ENCODE measurements at regions not wholly inside any gene's neighbourhood (a gene's known extent, or its start where the extent isn't known, plus 50 kb on each side); places are given as distances from the start of the nearest gene placed in this dataset.

DNA sequence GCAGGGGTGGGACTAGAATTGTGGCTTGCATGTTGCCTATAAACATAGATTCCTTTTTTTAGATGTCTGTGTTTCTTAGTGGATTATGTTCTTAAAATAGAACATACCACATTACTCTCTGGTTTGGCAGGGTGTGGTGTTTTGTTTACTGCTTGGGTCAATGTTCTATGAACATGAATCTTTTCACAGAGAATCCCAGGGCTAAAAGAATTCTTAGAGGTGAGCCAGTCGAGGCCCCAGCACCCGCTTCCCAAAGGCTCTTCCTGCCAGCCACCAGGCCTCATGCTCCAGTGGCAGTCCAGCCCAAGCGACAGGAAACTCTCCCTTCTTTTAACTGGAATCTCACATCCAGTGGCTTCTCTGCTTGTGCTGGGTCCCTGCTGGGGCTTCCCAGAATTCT is 126.6 kb downstream of the C9orf152 start:
- intact Hi-C loops (cut with DNase I) = no loop called here
- H3K27me3 ChIP-seq = no peaks in the 10 kb centered on the region
- peaks cover 0 to 24% (median 19%) of the 10 kb centered on the region in 4 donors for H3K4me1 ChIP-seq
- no peaks in the 10 kb centered on the region for H3K36me3 ChIP-seq
- H3K27ac ChIP-seq = peak overlapping the region; percentile 25 to 63 (median 48)
- H3K9me3 ChIP-seq = no peaks in the 10 kb centered on the region
- DNase-seq = no peak
- TF ChIP-seq, protein P1, sequence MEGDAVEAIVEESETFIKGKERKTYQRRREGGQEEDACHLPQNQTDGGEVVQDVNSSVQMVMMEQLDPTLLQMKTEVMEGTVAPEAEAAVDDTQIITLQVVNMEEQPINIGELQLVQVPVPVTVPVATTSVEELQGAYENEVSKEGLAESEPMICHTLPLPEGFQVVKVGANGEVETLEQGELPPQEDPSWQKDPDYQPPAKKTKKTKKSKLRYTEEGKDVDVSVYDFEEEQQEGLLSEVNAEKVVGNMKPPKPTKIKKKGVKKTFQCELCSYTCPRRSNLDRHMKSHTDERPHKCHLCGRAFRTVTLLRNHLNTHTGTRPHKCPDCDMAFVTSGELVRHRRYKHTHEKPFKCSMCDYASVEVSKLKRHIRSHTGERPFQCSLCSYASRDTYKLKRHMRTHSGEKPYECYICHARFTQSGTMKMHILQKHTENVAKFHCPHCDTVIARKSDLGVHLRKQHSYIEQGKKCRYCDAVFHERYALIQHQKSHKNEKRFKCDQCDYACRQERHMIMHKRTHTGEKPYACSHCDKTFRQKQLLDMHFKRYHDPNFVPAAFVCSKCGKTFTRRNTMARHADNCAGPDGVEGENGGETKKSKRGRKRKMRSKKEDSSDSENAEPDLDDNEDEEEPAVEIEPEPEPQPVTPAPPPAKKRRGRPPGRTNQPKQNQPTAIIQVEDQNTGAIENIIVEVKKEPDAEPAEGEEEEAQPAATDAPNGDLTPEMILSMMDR (IDR thresholded peaks at IDR 0.05) = no peak
- TF ChIP-seq POLR2AphosphoS5 (IDR thresholded peaks at IDR 0.05) (no peak), POLR2A (IDR thresholded peaks at IDR 0.05) (no peak), EP300 (IDR thresholded peaks at IDR 0.05) (no peak)
- H3K4me3 ChIP-seq = no peak overlapping the region
- 64 to 75% methylated on average over 3 of the region's 3 CpGs for WGBS, 2 donors

GRCh38 chr9:110083866-110084265 is 124.1 kb downstream of the C9orf152 start:
- Histone ChIP-seq H3K27ac (no peak overlapping the region), H3K36me3 (no peaks in the 10 kb centered on the region), H3K27me3 (no peaks in the 10 kb centered on the region), H3K9me3 (no peaks in the 10 kb centered on the region), H3K4me3 (no peak overlapping the region), H3K4me1 (peaks cover 0 to 27% (median 19%) of the 10 kb centered on the region in 4 donors)
- DNase-seq = no peak
- intact Hi-C loops (cut with DNase I) = no loop called here
- TF ChIP-seq POLR2A (IDR thresholded peaks at IDR 0.05) = no peak
- TF ChIP-seq, protein P1 (IDR thresholded peaks at IDR 0.05) = no peak
- 94 to 97% methylated on average over 3 of the region's 3 CpGs for WGBS, 2 donors

DNA sequence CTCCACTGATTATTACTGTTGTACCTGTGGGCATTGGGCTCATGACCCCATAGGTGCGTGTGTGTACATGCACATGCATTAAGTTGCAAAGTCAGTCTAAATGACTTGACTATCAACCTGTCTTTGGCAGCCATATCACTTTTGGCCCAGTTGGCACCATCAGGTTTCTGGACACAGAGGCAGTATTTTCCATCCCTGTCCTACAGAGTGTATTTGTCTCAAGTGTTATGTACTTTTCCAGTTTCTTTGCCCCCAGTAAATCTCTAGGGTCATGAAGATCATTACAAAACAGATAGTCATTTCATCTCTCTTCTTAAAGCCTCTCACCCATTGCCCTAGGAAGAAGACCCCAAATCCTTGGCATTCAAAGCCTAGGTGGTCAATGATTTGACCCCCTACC is 121.4 kb downstream of the C9orf152 start:
- Histone ChIP-seq H3K4me3 (no peak overlapping the region), H3K9me3 (no peaks in the 10 kb centered on the region), H3K36me3 (no peaks in the 10 kb centered on the region), H3K27ac (no peak overlapping the region), H3K4me1 (peaks cover 0 to 30% (median 17%) of the 10 kb centered on the region in 4 donors), H3K27me3 (no peaks in the 10 kb centered on the region)
- 95 to 100% methylated on average over 1 of the region's 1 CpG for WGBS, 2 donors
- no peak for DNase-seq
- intact Hi-C loops (cut with DNase I) = no loop called here
- TF ChIP-seq POLR2AphosphoS5 (IDR thresholded peaks at IDR 0.05) (no peak), POLR2A (IDR thresholded peaks at IDR 0.05) (no peak), EP300 (IDR thresholded peaks at IDR 0.05) (no peak)
- TF ChIP-seq, protein P1 (IDR thresholded peaks at IDR 0.05) = no peak

DNA sequence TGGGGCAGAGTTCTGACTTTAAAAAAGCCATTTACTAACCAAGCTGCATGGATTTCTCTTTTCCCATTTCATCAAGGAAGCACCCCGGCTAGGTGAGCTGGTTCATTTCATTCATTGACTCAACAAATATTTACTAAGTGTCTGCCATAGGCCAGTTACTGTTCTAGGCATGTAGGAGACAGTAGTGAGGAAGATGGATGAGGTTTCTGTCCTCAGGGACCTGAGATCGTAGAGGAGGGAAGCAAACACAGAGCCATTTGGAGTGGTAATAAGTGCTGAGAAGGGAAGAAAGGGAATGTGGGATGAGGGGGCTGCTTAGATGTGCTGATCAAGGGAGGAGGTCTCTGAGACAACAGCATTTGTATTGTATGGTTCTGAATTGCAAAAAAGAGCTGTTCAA is 120.4 kb downstream of the C9orf152 start:
- Histone ChIP-seq H3K27me3 (no peaks in the 10 kb centered on the region), H3K27ac (no peak overlapping the region), H3K9me3 (no peaks in the 10 kb centered on the region), H3K36me3 (no peaks in the 10 kb centered on the region), H3K4me1 (peaks cover 0 to 23% (median 11%) of the 10 kb centered on the region in 4 donors), H3K4me3 (no peak overlapping the region)
- no peak for TF ChIP-seq POLR2A (IDR thresholded peaks at IDR 0.05)
- TF ChIP-seq, protein P1 (IDR thresholded peaks at IDR 0.05) = no peak
- no peak for TF ChIP-seq POLR2AphosphoS5 (IDR thresholded peaks at IDR 0.05)
- no peak for TF ChIP-seq EP300 (IDR thresholded peaks at IDR 0.05)
- no peak for DNase-seq
- WGBS, 2 donors = 72 to 79% methylated on average over 2 of the region's 2 CpGs
- intact Hi-C loops (cut with DNase I) = no loop called here

GRCh38 chr9:110088099-110088498 is 119.9 kb downstream of the C9orf152 start:
- TF ChIP-seq POLR2AphosphoS5 (IDR thresholded peaks at IDR 0.05) (no peak), EP300 (IDR thresholded peaks at IDR 0.05) (no peak), POLR2A (IDR thresholded peaks at IDR 0.05) (no peak)
- TF ChIP-seq, protein P1 (IDR thresholded peaks at IDR 0.05) = no peak
- Histone ChIP-seq H3K27me3 (no peaks in the 10 kb centered on the region), H3K4me3 (no peak overlapping the region), H3K27ac (no peak overlapping the region), H3K36me3 (no peaks in the 10 kb centered on the region), H3K4me1 (peaks cover 0 to 26% (median 13%) of the 10 kb centered on the region in 4 donors), H3K9me3 (no peaks in the 10 kb centered on the region)
- intact Hi-C loops (cut with DNase I) = no loop called here
- DNase-seq = no peak
